ENCODE measurements at regions not wholly inside any gene's neighbourhood (a gene's known extent, or its start where the extent isn't known, plus 50 kb on each side); places are given as distances from the start of the nearest gene placed in this dataset.

- no peak overlapping the region for H3K4me3 ChIP-seq (ENCODE audit: low read depth, low read length)
- DNase-seq (ENCODE audit: low read depth): no peak
- no peak for TF ChIP-seq CTCF (IDR thresholded peaks at IDR 0.05; ENCODE audit: insufficient read depth, low read depth, low read length, missing control alignments)
Measured at GRCh38 chr13:62126400-62126799, 710.8 kb upstream of the PCDH20 start.

- TF ChIP-seq CTCF (IDR thresholded peaks at IDR 0.05; ENCODE audit: insufficient read depth, low read depth, low read length, missing control alignments): no peak
- no peak for DNase-seq (ENCODE audit: low read depth)
- no peak overlapping the region for H3K4me3 ChIP-seq (ENCODE audit: low read depth, low read length)
Measured at GRCh38 chr13:62125451-62125850, 709.8 kb upstream of the PCDH20 start.

GRCh38 chr13:62123409-62123808, 707.8 kb upstream of the PCDH20 start:
- TF ChIP-seq CTCF (IDR thresholded peaks at IDR 0.05; ENCODE audit: insufficient read depth, low read depth, low read length, missing control alignments): no peak
- no peak for DNase-seq (ENCODE audit: low read depth)
- no peak overlapping the region for H3K4me3 ChIP-seq (ENCODE audit: low read depth, low read length)

- H3K4me3 ChIP-seq (ENCODE audit: low read depth, low read length): no peak overlapping the region
- TF ChIP-seq CTCF (IDR thresholded peaks at IDR 0.05; ENCODE audit: insufficient read depth, low read depth, low read length, missing control alignments): no peak
- no peak for DNase-seq (ENCODE audit: low read depth)
Measured at GRCh38 chr13:62122434-62122833, 706.8 kb upstream of the PCDH20 start.

GRCh38 chr13:62119739-62120700, 704.4 kb upstream of the PCDH20 start:
- peak; percentile 28 for DNase-seq (ENCODE audit: low read depth)
- no peak overlapping the region for H3K4me3 ChIP-seq (ENCODE audit: low read depth, low read length)
- no peak for TF ChIP-seq CTCF (IDR thresholded peaks at IDR 0.05; ENCODE audit: insufficient read depth, low read depth, low read length, missing control alignments)

GRCh38 chr13:62115831-62116230, 700.2 kb upstream of the PCDH20 start:
- no peak for DNase-seq (ENCODE audit: low read depth)
- TF ChIP-seq CTCF (IDR thresholded peaks at IDR 0.05; ENCODE audit: insufficient read depth, low read depth, low read length, missing control alignments): no peak
- H3K4me3 ChIP-seq (ENCODE audit: low read depth, low read length): no peak overlapping the region
